ENCODE measurements at regions not wholly inside any gene's neighbourhood (a gene's known extent, or its start where the extent isn't known, plus 50 kb on each side); places are given as distances from the start of the nearest gene placed in this dataset.

- Histone ChIP-seq H3K4me3 (no peak overlapping the region), H3K79me2 (ENCODE audit: low read depth) (no peaks in the 10 kb centered on the region), H3K9me2 (ENCODE audit: insufficient read depth) (no peaks in the 10 kb centered on the region), H3K4me1 (replicated peaks; ENCODE audit: insufficient read depth) (no peaks in the 10 kb centered on the region), H3K27me3 (ENCODE audit: insufficient read depth, low read depth) (no peaks in the 10 kb centered on the region), H3K27ac (no peak overlapping the region), H3F3A (ENCODE audit: insufficient read depth, low read depth) (no peaks in the 10 kb centered on the region), H2AFZ (no peak overlapping the region), H3K36me3 (ENCODE audit: low read depth) (no peaks in the 10 kb centered on the region), H3K4me2 (no peak overlapping the region), H4K20me1 (ENCODE audit: insufficient read depth) (no peaks in the 10 kb centered on the region), H3K9me3 (ENCODE audit: insufficient read depth, low read depth) (no peaks in the 10 kb centered on the region)
- DNase-seq: no peak
- POLR2A ChIA-PET (ENCODE audit: unreplicated experiment): no interaction called here
- TF ChIP-seq CTCF (conservative IDR thresholded peaks at IDR 0.05) (no peak), EZH2 (IDR thresholded peaks at IDR 0.05; ENCODE audit: low read depth) (no peak)
- intact Hi-C loops (cut with micrococcal nuclease; ENCODE audit: unreplicated experiment): no loop called here
- CTCF ChIA-PET: no interaction called here
- no TSS peak for BruUV-seq (replicated peaks)
These were observed 142.5 kb upstream of the ST6GALNAC5 start for GRCh38 chr1:76724816-76725215.

- no peak for DNase-seq
- intact Hi-C loops (cut with micrococcal nuclease; ENCODE audit: unreplicated experiment): no loop called here
- Histone ChIP-seq H3K79me2 (ENCODE audit: low read depth) (no peaks in the 10 kb centered on the region), H3K27ac (no peak overlapping the region), H4K20me1 (ENCODE audit: insufficient read depth) (no peaks in the 10 kb centered on the region), H3K4me1 (replicated peaks; ENCODE audit: insufficient read depth) (no peaks in the 10 kb centered on the region), H3K36me3 (ENCODE audit: low read depth) (no peaks in the 10 kb centered on the region), H3K27me3 (ENCODE audit: insufficient read depth, low read depth) (no peaks in the 10 kb centered on the region), H3K9me3 (ENCODE audit: insufficient read depth, low read depth) (no peaks in the 10 kb centered on the region), H3K9me2 (ENCODE audit: insufficient read depth) (no peaks in the 10 kb centered on the region), H3F3A (ENCODE audit: insufficient read depth, low read depth) (no peaks in the 10 kb centered on the region), H3K4me3 (no peak overlapping the region), H2AFZ (no peak overlapping the region), H3K4me2 (no peak overlapping the region)
- BruUV-seq (replicated peaks): no TSS peak
- TF ChIP-seq EZH2 (IDR thresholded peaks at IDR 0.05; ENCODE audit: low read depth): no peak
- TF ChIP-seq CTCF (conservative IDR thresholded peaks at IDR 0.05): no peak
- ChIA-PET CTCF (no interaction called here), POLR2A (ENCODE audit: unreplicated experiment) (no interaction called here)
These were observed 141.2 kb upstream of the ST6GALNAC5 start for GRCh38 chr1:76725864-76726619.

- Histone ChIP-seq H4K20me1 (ENCODE audit: insufficient read depth) (no peaks in the 10 kb centered on the region), H3K4me2 (no peak overlapping the region), H3K4me3 (no peak overlapping the region), H3K27ac (no peak overlapping the region), H3K27me3 (ENCODE audit: insufficient read depth, low read depth) (no peaks in the 10 kb centered on the region), H3F3A (ENCODE audit: insufficient read depth, low read depth) (no peaks in the 10 kb centered on the region), H3K9me3 (ENCODE audit: insufficient read depth, low read depth) (no peaks in the 10 kb centered on the region), H3K36me3 (ENCODE audit: low read depth) (no peaks in the 10 kb centered on the region), H3K9me2 (ENCODE audit: insufficient read depth) (no peaks in the 10 kb centered on the region), H3K79me2 (ENCODE audit: low read depth) (no peaks in the 10 kb centered on the region), H3K4me1 (replicated peaks; ENCODE audit: insufficient read depth) (no peaks in the 10 kb centered on the region), H2AFZ (no peak overlapping the region)
- POLR2A ChIA-PET (ENCODE audit: unreplicated experiment): no interaction called here
- no peak for TF ChIP-seq CTCF (conservative IDR thresholded peaks at IDR 0.05)
- no peak for TF ChIP-seq EZH2 (IDR thresholded peaks at IDR 0.05; ENCODE audit: low read depth)
- no peak for DNase-seq
- BruUV-seq (replicated peaks): no TSS peak
- CTCF ChIA-PET: no interaction called here
- intact Hi-C loops (cut with micrococcal nuclease; ENCODE audit: unreplicated experiment): no loop called here
These were observed 139.8 kb upstream of the ST6GALNAC5 start for GRCh38 chr1:76727520-76727919.

Data from PC-9 (cell line).